NCI-H1930 (cell line): ENCODE measurements at regions not wholly inside any gene's neighbourhood (a gene's known extent, or its start where the extent isn't known, plus 50 kb on each side); places are given as distances from the start of the nearest gene placed in this dataset.

Source experiments
- DNase-seq, 2 experiments: peaks; one replicate each; lab custom pipeline; 2025; lab: John Stamatoyannopoulos, UW

GRCh38 chr4:24666816-24667477 is 82.6 kb upstream of the DHX15 start:
- DNase-seq = no peak

GRCh38 chr4:24668956-24669355 is 84.6 kb upstream of the DHX15 start:
- DNase-seq = no peak

DNA sequence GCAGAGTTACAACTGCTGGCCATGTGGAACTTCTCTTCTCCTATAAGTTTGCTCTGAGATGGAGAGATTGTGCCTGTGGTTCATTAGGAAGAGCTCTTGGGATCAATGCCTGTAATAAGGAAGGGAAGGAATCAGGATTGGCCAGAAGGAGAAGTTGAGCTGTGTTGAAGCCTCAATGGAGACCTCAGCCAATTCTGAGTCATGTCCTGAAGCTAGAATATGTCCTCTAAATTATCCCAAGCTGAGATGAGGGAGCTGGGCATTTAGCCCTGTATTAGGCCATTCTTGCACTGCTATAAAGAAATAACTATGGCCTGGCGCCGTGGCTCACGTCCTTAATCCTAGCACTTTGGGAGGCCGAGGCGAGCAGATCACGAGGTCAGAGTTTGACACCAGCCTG is 85.4 kb upstream of the DHX15 start:
- no peak for DNase-seq

GRCh38 chr4:24671849-24672248 is 87.5 kb upstream of the DHX15 start:
- DNase-seq = no peak

DNA sequence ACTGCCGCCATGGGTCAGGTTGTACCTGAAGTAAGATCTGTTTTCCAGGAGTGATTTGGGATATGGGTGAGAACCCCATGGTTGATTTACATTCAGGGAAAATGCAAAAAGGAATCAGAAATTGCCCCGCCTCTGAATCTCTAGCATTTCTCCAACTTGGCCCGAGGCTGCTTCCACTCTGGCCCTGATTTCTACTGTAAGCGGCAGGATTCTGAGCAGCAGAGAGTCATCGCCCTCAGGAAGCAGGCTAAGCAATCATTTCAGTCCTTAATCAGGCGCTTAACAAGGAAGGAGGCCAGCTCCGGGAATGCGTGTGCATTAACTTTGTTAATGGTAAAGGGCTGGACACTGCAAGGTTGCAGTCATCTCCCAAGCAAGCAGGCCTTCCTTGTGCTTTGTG is 88.5 kb upstream of the DHX15 start:
- no peak for DNase-seq

DNA sequence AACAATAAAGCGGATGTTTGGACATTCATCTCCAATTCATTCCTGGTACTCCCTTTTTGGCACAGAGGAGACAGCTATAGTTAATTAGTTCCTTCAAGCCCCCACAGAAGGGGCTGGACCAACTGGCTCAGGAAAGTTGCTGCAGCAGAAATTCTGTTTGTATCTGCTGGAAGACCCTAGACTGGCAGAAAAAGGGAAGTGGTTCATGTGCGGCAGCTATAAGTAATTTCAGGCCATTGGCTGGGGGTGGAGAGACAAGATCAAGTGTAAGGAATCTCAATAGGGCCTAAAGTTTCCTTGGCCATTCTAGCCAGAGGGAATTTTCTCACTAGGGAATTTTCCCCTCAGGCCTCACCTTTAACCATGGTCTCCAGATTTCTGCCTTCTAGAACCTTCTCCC is 89.9 kb upstream of the DHX15 start:
- no peak for DNase-seq

- no peak for DNase-seq
Measured at GRCh38 chr4:24675721-24676389, 91.5 kb upstream of the DHX15 start.

GRCh38 chr4:24677909-24678308 is 93.6 kb upstream of the DHX15 start:
- DNase-seq = no peak

DNA sequence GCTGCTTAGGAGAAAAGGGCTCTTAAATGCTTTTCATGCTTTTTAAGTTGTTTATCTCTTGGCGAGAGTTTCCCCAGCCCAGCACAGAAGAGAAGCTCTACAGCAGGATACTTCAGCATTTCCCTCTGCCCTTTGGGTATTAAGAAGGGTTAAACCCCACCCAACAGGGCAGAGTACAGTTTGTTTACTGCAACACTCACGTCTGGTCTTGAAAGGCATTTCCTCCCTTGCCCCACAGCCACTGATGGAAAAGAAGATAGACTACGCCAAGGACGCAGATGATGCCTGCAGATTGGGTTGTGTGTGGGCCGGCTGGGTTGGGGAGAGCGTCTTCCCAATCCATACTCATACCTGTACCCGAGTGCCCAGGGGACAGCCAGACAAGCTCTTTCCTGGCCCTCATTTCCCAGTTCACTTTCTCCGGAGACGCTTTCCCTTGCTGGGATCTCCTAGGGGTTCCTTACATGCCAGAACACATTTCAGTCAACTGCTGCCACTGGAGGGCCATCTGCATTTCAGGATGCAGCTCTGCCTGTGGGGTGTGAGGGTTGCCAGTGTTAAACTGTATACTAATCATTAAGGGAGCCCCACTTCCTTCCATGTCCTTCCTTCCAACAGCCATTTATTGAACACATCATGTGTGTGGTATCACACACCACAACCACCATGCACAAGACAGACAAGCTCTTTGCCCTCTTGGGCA is 96.5 kb upstream of the DHX15 start:
- no peak for DNase-seq

- DNase-seq = no peak
Measured at GRCh38 chr4:24683116-24683515, 98.8 kb upstream of the DHX15 start.

DNA sequence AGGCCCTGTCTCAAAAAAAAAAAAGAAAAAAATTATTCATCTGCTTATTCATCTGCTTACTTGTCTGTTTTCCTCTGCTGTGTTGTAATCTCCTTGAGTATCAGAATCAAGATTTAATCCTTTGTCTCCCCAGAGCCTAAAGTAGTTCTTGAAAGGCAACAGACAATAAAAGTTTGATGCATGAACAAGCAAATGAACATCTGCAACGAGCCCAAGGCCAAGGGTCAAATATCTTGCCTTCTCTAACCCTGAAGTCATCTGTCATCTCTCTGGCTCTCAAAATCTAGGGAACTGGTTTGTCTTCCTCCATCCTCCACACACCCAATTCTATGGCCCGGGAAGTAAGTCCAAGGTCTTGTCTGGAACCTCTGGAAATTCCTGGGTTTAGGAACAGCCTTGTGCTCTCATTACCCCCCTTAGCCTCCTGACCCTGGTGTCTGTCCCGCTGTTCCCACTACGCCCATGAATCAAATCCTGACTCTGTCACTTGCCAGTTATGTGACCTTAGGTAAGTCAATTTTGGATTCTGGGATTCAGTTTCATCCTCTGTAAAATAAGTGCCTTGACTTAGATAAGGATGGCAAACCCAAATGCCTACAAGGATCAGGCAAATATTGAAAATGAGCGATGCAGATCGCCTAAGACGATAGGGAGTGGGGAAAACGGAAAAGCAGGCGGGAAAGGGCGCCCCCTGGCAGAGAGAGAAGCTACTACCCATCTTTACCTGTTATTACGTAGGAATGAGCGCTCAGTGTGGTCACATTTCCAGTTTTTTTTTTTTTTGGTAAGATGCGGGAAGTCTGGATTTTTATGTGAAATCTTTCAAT is 102.7 kb upstream of the DHX15 start:
- DNase-seq = no peak

GRCh38 chr4:24688453-24688852 is 104.1 kb upstream of the DHX15 start:
- DNase-seq = no peak

- no peak for DNase-seq
Measured at GRCh38 chr4:24689212-24689611, 104.9 kb upstream of the DHX15 start.

GRCh38 chr4:24690436-24690835 is 104.9 kb upstream of the SOD3 start:
- no peak for DNase-seq

DNA sequence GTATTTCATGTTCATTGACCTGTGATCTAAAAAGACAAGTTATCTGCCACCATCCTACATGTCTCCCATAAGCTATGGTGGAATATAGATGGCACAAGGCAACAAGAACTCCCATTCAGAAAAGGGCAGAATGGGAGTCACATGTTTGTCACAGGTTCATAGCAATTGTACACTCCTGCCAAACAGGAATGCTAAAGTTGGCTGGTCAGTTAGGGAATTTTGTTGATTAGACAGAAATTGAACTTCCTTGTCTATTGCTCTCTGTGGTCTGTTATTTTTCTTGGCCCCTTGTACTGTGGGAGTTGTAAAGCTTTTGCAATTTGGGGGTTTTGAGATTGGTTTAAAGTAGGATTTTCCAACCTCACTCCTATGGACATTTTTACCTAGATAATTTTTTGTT is 101.7 kb upstream of the SOD3 start:
- DNase-seq = no peak

- no peak for DNase-seq
Measured at GRCh38 chr4:24700118-24700517, 95.3 kb upstream of the SOD3 start.

- DNase-seq = no peak
Measured at GRCh38 chr4:24701683-24702082, 93.7 kb upstream of the SOD3 start.

DNA sequence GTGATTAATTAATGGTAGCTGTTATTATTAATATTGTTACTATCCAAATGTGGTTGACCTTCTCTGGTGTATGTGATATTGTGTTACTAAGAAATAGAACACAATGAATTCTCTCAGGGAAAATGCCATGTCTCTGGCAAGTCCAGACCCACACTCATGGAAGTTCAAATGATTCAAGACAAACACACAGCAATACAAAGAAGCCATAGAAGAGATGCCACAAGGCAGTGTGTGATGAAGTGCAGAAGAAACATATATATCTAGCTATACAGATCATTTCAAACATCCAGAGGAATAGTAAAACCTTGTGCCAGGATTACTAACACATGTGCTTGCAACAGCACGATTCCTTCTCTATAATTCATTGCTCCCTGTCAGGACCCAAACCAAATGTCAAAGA is 93.1 kb upstream of the SOD3 start:
- no peak for DNase-seq

DNA sequence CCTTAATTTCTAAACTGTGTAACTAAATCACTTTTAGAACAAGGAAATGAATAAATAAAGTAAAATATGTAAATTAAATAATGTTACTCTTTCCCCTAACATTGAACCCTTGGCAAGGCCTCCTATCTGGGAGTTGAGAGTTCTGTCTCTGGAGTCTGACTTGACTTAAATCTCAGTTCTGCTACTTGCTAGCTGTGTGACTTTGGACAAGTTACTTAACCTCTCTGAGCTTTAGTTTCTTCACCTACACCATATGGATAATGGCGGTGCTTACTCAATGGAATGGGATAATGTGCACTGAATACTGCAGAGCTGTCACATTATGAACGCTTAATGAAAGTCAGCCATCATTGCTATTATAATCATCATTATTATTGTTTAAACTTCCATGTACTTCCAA is 92.1 kb upstream of the SOD3 start:
- no peak for DNase-seq

DNA sequence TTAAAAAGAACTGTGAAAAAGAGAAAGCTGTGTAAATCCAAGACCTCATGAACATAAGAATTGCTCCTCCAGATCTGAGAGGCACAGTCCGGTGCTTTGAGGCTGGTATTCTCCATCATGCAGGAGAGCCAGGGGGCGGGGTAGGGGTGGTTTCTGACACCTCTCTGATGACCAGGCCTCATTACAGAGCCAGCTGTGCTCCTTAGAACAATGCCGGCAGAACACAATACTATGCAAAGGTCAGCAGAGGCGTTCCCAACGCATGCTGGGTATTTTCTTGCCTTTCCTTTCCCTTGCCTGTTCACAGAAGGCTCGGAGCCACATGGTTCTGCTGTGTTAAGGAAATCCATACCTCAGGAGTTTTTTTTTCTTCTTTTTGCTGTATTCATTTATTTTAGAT is 91.2 kb upstream of the SOD3 start:
- no peak for DNase-seq

DNA sequence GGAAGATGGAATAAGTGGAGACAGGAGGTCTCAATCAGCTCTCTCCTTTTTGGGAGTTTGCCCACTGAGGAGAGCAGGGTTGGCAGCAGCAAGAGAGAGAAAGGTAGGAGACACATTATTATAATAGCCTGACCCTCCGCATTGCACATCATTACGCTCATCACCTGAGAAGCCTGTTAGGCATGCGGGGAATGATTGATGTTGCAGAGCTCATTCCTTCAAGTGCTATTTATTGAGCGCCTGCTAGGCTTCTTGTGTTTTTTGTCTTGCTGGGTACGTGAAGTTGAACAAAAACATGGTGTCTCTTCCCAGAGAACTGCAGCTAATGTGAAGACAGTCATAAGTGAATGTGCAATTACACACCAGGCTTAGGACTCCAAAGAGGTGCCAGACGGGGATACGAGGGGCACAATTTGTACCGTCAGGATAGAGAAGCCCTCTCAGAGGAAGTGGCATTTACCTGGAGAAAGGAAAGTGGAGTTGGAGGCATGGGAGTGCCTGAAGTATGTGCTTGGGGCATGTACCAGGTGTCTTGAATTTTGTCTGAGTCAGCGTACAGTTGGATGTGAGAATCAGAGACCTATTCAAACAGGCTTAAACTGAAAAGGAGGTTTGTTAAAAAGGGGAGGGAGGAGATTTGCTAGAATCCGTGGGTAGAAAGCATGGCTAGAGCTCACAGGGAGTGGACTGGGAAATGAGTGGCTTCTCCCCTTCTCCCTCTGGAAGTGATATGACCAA is 90.2 kb upstream of the SOD3 start:
- DNase-seq = no peak

GRCh38 chr4:24713604-24714003 is 81.8 kb upstream of the SOD3 start:
- no peak for DNase-seq
